Kidney (tissue), 13 donors: ENCODE measurements at regions not wholly inside any gene's neighbourhood (a gene's known extent, or its start where the extent isn't known, plus 50 kb on each side); places are given as distances from the start of the nearest gene placed in this dataset.

Experiments
- DNase-seq, 5 donors: peaks; one replicate each; pipeline ENCODE4 v3.0.0-alpha.2; 2013 to 2020
- FAIRE-seq: peaks from 2 replicates; lab custom pipeline; 2012; peaks lifted over from hg19 to GRCh38; lab: Jason Lieb, UNC
- H3K27ac ChIP-seq, 2 donors: one replicate each; pipeline ENCODE4 v1.7.0; 2013; ENCODE audit warnings: low read depth in 2 of 2, low read length in 2 of 2, inconsistent platforms in 1 of 2
- H3K27me3 ChIP-seq: one replicate; pipeline ENCODE4 v1.7.1; 2013; ENCODE audit warnings: low read length, inconsistent platforms; ENCODE audit not compliant: control insufficient read depth, insufficient read depth
- H3K36me3 ChIP-seq, 3 donors: one replicate each; pipeline versions ENCODE4 v1.7.0 to v1.7.1; 2013; ENCODE audit warnings: low read length in 3 of 3, control low read depth in 1 of 3, inconsistent platforms in 1 of 3; ENCODE audit not compliant: insufficient read depth in 3 of 3, control insufficient read depth in 2 of 3
- H3K4me1 ChIP-seq, 3 donors: one replicate each; pipeline versions ENCODE4 v1.7.0 to v1.7.1; 2013; ENCODE audit warnings: low read length in 3 of 3, inconsistent platforms in 1 of 3, low read depth in 1 of 3; ENCODE audit not compliant: control insufficient read depth in 2 of 3, insufficient read depth in 2 of 3
- H3K4me3 ChIP-seq, 3 donors: one replicate each; pipeline versions ENCODE4 v1.7.0 to v1.8.1; 2013; ENCODE audit warnings: low read length in 3 of 3, control low read depth in 1 of 3, inconsistent platforms in 1 of 3
- H3K9ac ChIP-seq, 3 donors: one replicate each; pipeline versions ENCODE4 v1.7.0 to v1.7.1; 2013; ENCODE audit warnings: low read length in 3 of 3, control low read depth in 1 of 3, inconsistent platforms in 1 of 3
- H3K9me3 ChIP-seq, 3 donors: one replicate each; pipeline versions ENCODE4 v1.7.0 to v1.7.1; 2013; ENCODE audit warnings: low read length in 3 of 3, control low read depth in 1 of 3, inconsistent platforms in 1 of 3; ENCODE audit not compliant: control insufficient read depth in 2 of 3, insufficient read depth in 1 of 3
- CTCF ChIP-seq: IDR thresholded peaks from 3 replicates; pipeline ENCODE4 v1.5.1; 2012; ENCODE audit warnings: mild to moderate bottlenecking, moderate library complexity, borderline replicate concordance; ENCODE audit not compliant: insufficient read depth; ENCODE audit errors: extremely low read depth
- intact Hi-C: fragments of 100-400 bp; cut with DNase I; formaldehyde crosslinking; loops from one replicate; pipeline ENCODE4 v1.11.1; 2022
- donor health status: control.
- donor health status: control.
- donor health status: control.
- donor health status: control.
- donor health status: control.
- donor health status: DM: yes; HTN: yes; CAD: no.
- donor health status: Normal renal cell carcinoma (clear cell type).

GRCh38 chr16:51024703-51025102 is 126.4 kb downstream of the SALL1 start:
- Histone ChIP-seq H3K36me3 (no peaks in the 10 kb centered on the region), H3K27ac (no peak overlapping the region), H3K9ac (no peak overlapping the region), H3K4me3 (no peak overlapping the region), H3K4me1 (no peaks in the 10 kb centered on the region), H3K27me3 (no peaks in the 10 kb centered on the region), H3K9me3 (no peaks in the 10 kb centered on the region)
- FAIRE-seq = no peak
- no peak for TF ChIP-seq CTCF
- DNase-seq = no peak
- intact Hi-C loops = no loop called here

DNA sequence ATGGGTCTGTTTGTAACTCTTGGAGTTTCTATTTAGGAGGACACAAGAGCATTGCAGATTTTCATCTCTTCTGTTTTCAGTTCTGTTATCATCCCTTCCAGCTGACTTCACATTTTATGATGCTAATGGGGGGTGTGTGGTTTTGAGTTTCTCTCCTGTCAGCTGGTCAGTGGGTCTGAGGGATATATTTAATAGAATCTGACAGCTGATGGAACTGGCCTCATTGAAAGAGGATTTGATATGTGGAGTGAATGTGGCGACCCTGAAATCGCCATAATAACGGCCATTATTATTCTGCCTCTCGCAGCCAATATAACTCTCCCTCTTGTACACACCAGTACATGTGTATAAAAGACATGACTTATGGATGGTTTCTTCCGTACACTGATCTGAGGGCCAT is 128.1 kb downstream of the SALL1 start:
- no peak for FAIRE-seq
- DNase-seq = no peak
- TF ChIP-seq CTCF = no peak
- H3K4me1 ChIP-seq = no peaks in the 10 kb centered on the region
- H3K27ac ChIP-seq = no peak overlapping the region
- no peaks in the 10 kb centered on the region for H3K9me3 ChIP-seq
- no peak overlapping the region for H3K4me3 ChIP-seq
- intact Hi-C loops = no loop called here
- no peak overlapping the region for H3K9ac ChIP-seq
- no peaks in the 10 kb centered on the region for H3K27me3 ChIP-seq
- no peaks in the 10 kb centered on the region for H3K36me3 ChIP-seq

DNA sequence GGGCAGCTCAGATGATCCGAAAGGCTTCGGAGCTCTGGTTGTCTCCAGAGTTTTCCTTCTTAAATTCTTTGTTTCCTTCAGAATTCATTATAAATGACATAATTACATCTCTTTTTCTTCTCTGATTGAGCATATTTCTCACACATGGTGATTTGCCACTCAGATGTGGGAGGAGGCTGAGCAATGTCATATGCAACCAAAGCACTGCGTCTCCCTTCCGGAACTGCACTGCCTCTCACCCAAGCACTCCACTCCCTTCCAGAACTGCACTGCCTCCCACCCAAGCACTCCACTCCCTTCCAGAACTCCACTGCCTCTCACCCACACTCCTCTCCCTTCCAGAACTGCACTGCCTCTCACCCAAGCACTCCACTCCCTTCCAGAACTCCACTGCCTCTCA is 131.5 kb downstream of the SALL1 start:
- intact Hi-C loops = no loop called here
- FAIRE-seq (no peak), DNase-seq (no peak)
- TF ChIP-seq CTCF = no peak
- Histone ChIP-seq H3K9ac (no peak overlapping the region), H3K9me3 (no peaks in the 10 kb centered on the region), H3K27ac (no peak overlapping the region), H3K4me3 (no peak overlapping the region), H3K36me3 (no peaks in the 10 kb centered on the region), H3K4me1 (no peaks in the 10 kb centered on the region), H3K27me3 (no peaks in the 10 kb centered on the region)

DNA sequence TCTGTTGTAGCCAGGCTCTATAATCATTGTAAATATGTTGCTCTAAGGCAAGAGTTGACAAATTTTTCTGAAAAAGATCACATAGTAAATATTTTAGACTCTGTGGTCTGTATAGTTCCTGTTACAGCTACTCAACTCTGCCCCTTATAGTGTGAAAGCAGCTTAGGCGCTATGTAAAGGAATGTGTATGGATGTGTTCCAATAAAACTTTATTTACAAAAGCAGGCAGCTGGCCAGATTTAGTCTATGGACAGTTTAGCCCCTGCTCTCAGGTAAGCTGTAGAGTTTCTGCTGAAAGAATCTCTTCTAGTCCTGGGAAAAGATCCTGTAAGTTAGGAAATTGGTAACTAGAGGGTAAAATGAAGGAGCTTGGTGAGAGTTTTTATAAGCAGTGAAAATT is 133.1 kb downstream of the SALL1 start:
- no peaks in the 10 kb centered on the region for H3K4me1 ChIP-seq
- no peak overlapping the region for H3K9ac ChIP-seq
- DNase-seq (no peak), FAIRE-seq (no peak)
- no peaks in the 10 kb centered on the region for H3K9me3 ChIP-seq
- H3K36me3 ChIP-seq = no peaks in the 10 kb centered on the region
- intact Hi-C loops = no loop called here
- H3K27ac ChIP-seq = no peak overlapping the region
- TF ChIP-seq CTCF = no peak
- no peaks in the 10 kb centered on the region for H3K27me3 ChIP-seq
- no peak overlapping the region for H3K4me3 ChIP-seq
